Globus pallidus (tissue), 1 donor: ENCODE measurements at regions not wholly inside any gene's neighbourhood (a gene's known extent, or its start where the extent isn't known, plus 50 kb on each side); places are given as distances from the start of the nearest gene placed in this dataset.

Experiments used
- DNase-seq: peaks from one replicate; pipeline ENCODE4 v3.0.0-alpha.2; 2015; ENCODE audit warnings: low spot score

DNA sequence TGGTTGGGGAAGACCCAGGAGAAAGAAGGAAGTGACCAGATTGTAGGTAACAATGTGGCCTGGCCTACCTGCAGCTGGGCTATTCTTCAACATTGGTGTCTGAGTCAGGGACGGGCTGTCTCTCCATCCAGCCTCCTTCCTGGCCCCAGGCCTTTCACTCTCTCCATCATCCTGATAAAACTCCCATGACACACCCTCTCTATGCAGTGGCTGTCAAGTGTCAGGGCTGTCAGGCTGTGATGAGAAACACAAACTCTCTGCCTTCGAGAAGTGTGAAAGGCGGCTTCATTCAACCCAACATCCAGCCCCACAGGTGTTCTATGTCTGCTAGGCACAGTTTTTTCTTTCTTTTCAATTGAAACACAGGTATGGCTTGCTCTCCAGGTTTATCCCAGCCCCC lies 153.3 kb upstream of the VSTM2B start:
- DNase-seq: no peak

DNA sequence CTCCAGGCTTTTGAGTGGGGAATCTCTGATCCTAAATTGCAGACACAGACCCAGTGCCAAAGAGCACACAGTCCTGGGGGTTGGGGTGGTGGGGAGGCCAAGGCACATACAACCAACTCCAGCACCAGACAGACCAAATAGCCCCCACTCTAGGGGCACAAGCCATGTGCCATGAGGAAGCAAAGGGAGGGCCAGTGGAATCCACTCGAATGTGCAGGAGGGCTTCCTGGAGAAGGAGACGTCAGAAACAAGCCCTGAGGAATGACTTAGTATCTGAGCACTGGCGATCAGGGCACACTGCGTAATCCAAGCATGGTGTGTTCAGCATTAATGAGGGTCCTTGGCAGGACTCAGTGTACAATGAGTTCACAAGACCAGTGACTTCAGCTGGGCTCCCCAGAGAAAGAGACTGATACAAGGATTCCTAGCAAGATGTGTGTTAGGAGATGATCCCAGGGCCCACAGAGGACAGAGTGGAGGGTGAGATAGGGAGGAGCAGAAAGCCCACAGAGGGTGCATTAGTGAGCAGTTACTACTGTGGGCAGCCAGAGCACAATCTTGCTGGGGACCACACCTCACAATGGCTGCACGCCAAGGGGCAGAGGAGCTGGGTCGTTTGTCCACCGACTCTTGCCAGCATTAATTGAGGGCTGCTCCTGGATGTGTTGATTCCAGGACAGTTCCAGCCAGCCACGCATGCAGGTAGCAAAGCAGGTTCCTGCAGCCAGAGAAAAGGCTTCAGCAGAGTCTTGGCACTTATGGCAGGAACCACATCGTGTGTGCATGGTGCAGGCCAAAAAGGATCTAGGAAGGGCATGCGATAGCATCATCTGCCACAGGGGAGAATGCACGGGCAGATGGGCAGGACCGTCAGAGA lies 152.6 kb upstream of the VSTM2B start:
- no peak for DNase-seq

DNA sequence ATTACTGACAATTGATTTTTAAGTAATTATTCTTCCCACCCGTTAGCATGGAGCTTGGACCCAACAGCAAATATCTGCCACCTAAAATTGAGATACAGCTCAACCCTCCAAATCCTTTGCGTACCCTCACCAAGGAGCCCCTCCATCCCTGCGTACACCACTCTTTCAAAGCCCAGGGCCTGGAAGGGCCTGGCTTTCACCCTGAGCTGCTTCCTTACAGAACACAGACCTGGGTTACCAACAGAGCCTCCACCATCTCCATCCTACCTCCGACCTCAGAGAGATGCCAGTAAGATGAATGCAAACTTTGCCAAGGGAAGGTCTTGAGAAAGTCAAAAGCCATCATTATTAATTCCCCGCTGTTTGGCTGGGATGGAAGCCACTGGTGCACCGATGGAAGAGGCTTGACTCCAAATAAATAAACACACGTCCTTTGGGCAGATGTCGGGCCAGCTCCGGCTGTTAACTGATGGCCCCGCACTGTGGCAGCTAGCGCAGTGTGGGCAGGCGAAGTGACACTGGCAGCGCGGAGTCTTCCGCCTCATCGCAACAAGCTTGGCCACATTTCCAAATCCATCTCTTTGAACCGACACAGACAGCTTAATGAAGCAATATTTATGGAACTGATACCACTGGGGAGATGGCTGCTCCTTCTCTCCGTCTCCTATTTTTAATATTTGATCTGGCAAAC lies 150.2 kb upstream of the VSTM2B start:
- no peak for DNase-seq

DNA sequence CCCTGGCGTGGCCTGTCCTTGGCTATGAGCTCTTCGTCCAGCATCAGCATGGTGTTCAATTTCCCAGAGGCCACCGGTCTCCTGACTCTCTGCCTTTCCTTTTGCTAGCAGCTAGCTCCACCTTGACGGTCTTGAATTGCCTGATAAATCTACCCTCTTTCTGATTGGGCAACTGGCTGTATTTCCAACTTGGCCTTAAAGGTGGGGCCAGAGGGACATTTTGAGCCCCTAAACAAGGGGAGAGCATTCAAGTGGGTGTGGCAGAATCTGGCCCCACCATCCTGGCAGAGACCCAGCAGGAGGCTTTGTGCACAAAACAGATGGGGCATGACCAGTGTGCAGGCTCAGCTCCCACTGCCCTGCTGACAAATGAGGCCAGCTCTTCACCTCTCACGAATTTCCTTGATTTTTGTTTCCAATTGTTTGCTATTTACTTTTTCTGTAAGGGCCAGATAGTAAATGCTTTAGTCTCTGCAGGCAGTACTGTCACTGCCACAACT lies 148.9 kb upstream of the VSTM2B start:
- DNase-seq: no peak

DNA sequence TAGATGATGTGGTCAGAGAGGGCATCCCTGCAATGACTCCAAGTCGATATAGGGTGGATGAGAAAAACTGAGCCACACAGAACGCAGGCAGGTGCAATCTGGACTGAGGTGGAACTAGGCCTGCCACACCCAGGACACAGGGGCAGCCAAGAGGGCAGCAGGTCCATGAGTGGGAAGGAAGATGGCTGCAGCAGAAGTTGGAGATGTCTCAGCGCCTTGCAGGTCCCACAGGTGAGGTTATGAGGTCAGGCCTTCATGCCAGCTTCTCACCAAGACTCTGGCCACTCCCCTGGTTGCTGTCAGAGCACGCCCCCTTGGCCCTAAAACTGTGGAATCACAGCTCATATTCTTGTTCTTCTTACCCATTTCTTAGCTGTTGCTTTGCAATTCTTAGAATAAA lies 147.7 kb upstream of the VSTM2B start:
- DNase-seq: no peak

DNA sequence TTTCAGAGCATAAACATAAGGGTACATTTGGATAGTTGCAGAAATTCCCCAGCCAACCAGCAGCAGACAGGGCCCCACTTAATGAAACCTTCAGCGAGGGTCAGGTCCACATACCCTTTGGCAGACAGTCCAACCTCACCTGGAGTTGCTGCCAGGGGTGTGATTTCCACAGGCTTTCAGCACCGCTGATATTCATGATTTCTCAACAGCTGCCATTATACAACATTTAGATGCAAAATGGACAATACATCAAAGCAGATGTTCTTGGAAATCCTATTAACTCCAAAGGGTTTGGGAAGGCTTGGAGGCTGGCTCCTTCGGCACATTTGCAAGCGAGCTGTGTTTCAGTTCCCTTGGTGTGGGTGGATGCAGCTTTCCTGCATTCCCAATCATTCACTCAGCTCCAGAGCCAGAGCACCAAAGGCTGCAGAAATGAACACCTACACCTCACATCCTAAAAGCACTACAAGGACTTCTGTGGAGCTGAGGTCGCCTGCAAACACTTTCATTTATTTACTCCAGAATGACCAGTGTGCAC lies 147.2 kb upstream of the VSTM2B start:
- no peak for DNase-seq

DNA sequence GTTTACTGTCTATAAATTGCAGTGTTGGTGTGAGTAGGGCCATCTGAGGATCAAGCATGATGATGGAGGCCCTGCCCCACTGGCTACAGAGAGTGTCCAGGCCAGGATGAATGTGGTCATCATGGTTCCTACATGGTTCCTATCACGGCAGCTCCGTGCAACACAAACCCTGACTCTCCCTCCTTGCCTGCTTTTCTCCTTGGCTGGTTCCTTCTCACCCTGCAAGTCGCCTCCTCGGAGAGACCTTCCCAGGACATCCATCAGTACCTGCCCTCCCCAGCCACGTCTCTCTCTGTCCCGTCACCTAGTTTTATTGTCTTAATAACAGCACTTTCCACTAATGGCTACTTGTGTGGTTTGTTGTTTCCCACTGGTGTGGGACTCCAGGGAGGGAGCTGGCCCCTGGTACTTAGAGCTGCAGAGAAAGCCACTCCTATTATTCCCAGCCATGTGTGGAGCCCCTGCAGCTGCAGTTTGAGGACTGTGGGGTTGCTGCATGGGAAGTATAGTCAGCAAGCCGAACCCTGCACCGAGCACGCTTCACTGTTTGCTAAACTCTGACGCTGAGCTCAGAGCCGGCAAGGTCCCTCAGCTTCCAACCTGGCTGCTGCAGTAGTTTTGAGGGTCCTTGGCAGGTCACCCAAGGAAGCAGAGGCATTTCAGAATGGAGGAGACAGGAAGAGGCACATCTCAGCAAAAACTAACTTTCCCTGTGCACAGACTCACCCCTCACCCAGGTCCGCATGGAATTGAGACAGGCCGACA lies 146.4 kb upstream of the VSTM2B start:
- DNase-seq: no peak

DNA sequence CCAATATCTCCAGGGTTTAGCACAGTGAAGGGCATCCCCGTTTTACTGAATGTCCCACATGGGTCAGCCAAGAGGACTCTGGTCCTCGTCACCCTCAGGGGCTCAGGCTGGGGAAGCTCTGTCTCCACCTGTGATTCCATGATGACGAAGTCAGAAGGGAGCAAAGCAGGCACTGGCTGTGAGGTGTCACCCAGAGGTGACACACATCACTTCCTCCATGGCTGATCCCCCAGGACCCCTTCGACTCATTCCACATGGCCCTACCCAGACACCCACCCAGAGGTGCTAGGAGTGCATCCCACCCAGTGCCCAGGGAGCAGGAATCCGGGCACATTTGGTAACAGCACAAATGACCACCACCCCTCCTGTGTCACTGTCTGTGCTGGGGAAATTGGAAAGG lies 145.2 kb upstream of the VSTM2B start:
- DNase-seq: no peak

DNA sequence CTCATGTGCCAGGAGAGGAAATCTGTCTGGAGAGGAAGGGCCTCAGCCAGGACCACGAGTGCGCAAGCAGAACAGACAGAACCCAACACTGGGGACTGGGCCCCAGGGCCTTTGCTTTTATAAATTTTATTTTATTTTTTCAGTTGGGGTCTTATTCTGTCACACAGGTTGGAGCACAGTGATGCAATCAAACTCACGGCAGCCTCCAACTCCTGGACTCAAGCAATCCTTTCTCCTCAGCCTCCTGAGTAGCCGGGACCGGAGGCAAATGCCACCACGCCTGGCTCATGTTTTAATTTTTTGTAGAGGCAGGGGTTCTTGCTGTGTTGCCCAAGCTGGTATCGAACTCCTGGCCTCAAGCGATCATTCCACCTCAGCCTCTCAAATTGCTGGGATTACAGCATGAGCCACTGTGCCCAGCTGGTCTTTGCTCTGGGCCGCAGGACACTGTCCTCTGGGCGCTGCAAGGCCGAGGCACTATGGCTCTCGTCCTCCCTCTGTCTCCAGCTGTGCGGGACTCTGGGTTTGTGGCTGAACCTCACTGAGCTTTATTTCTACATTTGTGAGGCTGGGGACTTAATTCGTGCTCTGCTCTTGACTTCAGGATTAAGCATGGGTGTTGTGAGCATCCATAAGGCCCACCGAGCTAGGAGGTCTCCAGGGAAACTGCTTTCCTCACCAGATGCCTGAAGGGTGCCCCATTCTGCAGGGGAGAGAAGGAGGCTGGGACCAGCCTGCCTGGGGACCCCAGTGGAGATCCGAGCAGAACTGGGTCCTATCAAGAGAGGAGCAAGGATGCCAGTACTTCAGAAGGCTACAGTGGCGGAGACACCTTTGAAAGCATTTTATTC lies 144.2 kb upstream of the VSTM2B start:
- DNase-seq: no peak

DNA sequence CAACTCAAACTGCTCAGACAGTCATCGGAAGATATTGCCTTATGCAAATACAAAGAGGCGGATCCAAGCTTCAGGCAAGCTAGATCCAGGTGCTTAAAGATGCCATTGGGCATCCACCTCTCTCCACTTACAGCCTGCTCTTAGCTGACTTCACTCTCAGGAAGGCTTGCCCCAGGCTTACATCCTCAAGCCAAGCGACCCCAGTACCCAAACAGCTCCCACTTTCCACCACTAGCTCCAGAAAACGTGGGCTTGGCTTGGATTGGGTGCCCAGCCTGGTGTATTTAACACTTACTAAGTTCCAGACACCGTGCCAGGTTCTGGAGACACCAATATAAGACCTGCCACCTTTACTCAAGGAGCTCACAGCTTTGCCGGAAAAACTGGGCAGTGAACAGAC lies 142.1 kb upstream of the VSTM2B start:
- DNase-seq: no peak

DNA sequence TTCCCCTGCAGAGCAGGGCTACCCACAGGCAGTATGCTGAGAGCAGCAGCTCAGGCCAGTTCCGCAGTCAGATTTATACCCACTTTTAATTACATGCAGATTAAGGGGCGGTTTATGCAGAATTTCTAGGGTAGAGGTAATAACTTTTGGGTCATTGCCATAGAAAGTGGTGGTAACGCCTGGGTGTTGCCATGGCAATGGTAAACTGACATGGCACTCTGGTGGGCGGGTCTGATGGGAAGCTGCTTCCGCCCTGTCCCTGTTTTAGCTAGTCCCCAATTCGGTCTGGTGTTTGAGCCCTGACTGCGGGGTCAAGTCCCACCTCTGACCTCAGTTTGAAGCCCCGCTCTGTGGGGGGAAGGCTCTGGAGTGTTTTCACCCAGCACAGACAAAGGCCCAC lies 141.1 kb upstream of the VSTM2B start:
- DNase-seq: no peak

DNA sequence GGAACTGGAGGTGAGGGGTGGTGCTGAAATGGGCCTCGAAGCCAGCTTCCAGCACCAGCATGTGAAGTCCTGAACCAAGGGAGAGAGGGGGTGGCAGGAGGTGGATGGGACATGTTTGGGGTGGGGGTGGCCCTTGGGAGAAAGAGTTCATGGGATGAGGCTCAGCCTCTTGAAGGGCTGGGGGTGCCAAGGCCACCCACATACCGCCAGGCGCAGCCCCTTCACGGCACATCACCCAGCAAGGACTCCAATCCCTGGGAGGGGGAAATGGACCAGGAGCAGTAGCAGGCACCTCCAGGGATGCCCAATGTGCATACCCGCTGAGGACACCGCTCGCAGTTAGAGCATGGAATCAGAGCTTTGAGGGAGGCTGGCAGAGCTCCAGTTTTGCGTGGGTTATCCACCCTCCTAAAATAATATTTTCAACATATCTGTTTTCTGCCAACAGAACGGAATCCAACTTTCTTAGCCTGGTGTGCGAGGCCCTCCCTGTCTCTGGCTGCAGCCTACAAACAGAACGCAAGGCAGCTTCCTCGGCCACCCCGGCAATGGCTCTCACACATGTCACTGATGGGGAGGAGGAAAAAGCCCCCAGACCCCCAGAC lies 140.5 kb upstream of the VSTM2B start:
- DNase-seq: no peak

DNA sequence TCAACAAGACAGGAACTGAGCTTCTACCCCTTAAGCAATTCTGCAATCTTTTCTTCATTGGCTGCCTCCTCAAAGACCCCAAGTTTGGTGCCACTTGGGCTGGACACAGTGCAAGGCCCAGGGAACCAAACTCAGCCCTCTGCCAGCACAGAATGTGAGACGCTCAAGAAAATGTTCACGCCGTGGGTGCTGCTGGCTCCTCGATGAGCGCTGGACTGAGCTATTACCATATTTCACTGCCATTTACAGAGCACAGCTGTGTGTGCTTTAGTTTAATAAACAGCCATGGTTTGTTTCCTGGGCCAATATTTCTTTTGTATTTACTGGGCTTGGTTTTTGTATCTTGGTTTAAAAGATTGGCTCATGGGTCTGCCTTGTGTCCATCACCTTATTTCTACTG lies 138.8 kb upstream of the VSTM2B start:
- DNase-seq: no peak

DNA sequence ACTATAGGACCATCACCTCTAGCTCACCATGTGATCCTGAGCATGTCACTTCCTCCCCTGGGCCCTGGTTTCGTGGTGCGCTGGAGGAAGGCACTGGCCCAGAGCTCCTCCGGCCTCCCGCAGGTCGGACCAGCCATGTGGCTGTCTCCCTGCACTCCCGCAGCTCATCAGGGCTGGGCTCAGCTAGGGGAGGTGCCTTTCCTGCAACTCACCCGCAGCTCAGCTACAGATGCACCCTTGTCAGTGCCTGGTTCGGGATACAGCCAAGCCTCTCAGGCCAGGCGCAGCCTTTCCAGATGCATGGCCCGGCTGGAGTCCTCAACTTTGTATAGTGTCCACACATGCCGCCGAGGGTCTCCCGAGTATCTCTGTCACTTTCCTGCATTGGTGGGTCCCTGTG lies 138.2 kb upstream of the VSTM2B start:
- DNase-seq: no peak

DNA sequence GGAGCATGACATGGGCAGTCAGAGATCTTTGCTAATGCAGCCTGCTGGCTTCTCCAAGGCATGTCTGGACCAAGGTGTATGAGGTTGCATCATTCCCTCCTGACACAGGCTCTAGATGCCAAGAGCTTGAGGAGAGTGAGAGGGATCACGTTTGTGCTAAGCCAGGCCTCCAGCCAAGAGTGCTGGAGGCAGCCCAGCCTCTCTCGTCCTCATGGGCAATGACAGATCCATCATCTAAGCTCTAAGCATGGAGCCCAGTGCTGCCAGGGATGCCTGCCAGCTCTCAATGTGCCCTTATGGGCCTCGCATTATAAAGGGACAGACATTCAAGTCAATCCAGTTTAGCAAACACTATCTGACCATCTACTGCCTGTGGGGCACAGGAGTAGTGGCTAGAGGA lies 136.3 kb upstream of the VSTM2B start:
- DNase-seq: no peak

DNA sequence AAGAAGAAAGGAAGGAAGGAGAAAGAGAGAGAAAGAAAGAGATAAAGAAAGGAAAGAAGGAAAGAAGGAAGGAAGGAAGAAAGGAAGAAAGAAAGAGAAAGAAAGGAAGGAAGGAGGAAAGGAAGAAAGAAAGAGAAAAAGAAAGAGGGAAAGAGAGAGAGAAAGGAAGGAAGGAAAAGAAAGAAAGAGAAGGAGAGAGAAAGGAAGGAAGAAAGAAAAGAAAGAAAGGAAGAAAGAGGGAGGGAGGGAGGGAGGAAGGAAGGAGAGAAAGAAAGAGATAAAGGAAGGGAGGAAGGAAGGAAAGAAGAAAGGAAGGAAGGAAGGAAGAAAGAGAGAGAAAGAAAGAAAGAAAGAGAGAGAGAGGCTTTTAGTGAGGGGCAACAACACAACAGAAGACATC lies 135.1 kb upstream of the VSTM2B start:
- DNase-seq: no peak

DNA sequence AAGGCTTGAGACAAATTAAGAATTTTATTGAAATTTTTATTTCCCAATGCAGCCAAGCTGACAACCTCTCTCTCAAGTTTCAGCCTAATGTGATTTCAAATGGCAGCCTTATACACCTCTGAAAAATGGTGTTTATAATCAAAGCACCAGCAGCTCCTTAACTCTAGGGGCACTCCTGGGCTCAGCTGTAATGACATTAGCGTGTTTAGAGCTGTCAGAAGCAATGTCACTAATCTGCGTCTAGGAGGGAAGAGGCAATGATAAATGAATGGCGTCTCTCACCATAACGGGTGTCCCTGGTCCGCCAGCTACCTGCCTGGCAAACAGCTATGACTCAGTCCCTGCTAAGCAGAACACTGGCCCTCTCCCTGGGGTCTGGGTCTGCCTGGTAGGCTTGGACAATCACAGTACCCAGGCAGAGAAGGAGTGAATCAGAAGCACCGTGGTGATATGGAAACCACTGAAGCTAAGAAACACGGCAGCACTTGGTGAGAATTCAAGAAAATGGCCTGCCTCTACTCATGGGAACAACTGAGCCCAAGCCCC lies 131.8 kb upstream of the VSTM2B start:
- no peak for DNase-seq

DNA sequence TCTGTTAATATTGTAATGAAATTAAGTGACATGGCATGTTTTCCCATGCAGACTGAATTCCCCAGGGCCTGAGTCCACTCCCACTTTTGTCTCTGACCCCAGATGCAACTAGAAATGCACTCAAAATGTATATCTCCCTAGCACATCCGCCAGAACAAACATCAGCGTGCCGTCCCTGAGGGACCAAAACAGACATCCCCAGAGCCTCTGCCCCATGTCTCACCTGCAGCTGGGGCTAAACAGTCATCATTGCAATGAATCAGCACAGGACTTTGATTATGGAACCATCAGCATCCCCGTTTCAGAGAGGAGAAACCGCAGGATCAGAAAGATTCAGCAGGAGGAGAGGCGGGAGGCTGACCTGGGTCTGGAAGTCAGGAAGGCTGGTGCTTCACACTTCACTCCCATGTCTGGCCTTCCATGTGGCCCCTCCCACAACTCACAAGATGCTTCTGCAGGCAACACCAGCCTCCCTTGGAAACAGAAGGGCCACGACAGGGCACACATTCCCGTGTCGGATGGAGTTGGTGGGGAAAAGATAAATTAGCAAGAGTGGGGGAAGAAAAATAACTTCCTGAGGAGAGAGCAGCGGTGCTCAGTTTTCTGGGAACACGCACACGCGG lies 130.6 kb upstream of the VSTM2B start:
- DNase-seq: no peak

DNA sequence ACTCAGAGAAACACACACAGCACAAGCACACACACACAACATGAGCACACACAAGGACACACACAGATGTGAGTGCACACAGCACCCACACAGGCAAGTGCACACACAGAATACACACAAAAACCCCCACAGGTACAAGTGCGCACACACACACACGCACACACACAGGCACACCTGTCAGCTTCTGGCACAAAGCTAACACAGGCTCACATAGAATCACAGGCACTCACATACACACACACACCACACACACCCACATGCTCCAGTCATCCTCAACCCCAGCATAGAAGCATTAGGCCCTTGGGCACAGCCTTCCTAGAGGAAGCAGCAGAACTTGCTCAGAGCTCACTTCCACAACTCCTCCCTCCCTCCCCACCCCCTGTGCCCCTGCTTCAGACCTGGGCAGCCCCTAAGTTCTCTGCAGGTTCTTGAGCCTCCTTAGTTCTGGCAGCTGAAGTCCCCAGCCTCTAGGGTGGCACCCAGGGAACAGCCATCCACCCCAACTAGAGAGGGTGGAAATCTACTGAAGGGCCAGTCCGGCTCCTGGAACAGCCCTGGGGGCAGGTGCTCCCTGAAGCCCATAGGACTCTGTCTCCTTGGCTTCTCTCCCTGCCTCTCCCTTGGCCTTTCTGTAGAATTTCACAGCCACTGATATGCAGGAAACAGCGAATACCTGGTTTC lies 129.9 kb upstream of the VSTM2B start:
- DNase-seq: no peak

DNA sequence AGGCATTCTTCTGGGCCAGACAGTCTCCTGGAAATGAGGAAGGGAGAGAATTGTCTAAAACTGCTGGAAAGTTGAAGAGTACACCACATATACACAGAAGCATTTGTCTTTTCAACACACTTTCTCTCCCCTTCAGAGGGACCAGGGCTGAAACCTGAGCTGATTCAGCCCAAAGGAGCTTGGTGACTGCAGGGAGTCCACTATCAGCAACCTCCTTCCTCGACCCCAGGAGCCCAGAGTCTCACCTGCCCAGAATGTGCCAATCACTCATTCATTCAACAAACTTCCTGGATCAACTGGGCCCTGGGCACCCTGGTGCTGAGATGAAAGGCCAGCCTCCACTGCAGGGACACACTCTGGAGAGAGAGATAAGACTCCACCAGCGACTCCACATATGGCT lies 128.9 kb upstream of the VSTM2B start:
- DNase-seq: no peak
